CD14-positive monocyte (primary cell): ENCODE measurements at regions not wholly inside any gene's neighbourhood (a gene's known extent, or its start where the extent isn't known, plus 50 kb on each side); places are given as distances from the start of the nearest gene placed in this dataset.

Experiments
- DNase-seq, 3 donors: peaks; one replicate each; pipeline ENCODE4 v3.0.0-alpha.2; 2011 to 2022
- H2AFZ ChIP-seq: 2 replicates; pipeline ENCODE4 v1.6.0; 2012; ENCODE audit warnings: mild to moderate bottlenecking, low read depth, low read length, inconsistent platforms; ENCODE audit not compliant: insufficient read depth, poor library complexity, severe bottlenecking
- H3K27ac ChIP-seq, 2 donors: 1 replicate in 1 of 2; 2 replicates in 1 of 2; pipeline ENCODE4 v1.5.1; 2012 to 2013; ENCODE audit warnings: low read length in 2 of 2, control low read depth in 1 of 2, inconsistent platforms in 1 of 2, low read depth in 1 of 2, mild to moderate bottlenecking in 1 of 2
- H3K27me3 ChIP-seq, 2 donors: one replicate each; pipeline versions ENCODE4 v1.6.0 to v1.6.1; 2011 to 2013; ENCODE audit warnings: low read length in 2 of 2; ENCODE audit not compliant: control insufficient read depth in 2 of 2, insufficient read depth in 2 of 2
- H3K36me3 ChIP-seq, 2 donors: replicated peaks in 1 of 2; 1 replicate in 1 of 2; 2 replicates in 1 of 2; pipeline versions ENCODE4 v1.5.1 to v1.6.1; 2012 to 2013; ENCODE audit warnings: low read length in 2 of 2, control low read depth in 1 of 2, inconsistent platforms in 1 of 2, mild to moderate bottlenecking in 1 of 2; ENCODE audit not compliant: insufficient read depth in 2 of 2, control insufficient read depth in 1 of 2
- H3K4me1 ChIP-seq, 2 donors: 1 replicate in 1 of 2; 2 replicates in 1 of 2; pipeline versions ENCODE4 v1.5.1 to v1.6.1; 2012 to 2013; ENCODE audit warnings: low read length in 2 of 2, control low read depth in 1 of 2, inconsistent platforms in 1 of 2, mild to moderate bottlenecking in 1 of 2, moderate library complexity in 1 of 2; ENCODE audit not compliant: insufficient read depth in 2 of 2, control insufficient read depth in 1 of 2
- H3K4me2 ChIP-seq: replicated peaks from 2 replicates; pipeline ENCODE3; 2012; ENCODE audit warnings: low read length, moderate library complexity, mild to moderate bottlenecking; ENCODE audit not compliant: poor library complexity, severe bottlenecking; ENCODE audit errors: extremely low read depth
- H3K4me3 ChIP-seq, 3 experiments: fragments of 200-600 bp in 1 of 3; sonication (generic) in 1 of 3; replicated peaks in 1 of 3; 1 replicate in 2 of 3; 2 replicates in 1 of 3; pipeline ENCODE4 v1.5.1; 2011 to 2013; ENCODE audit warnings: low read length in 3 of 3, mild to moderate bottlenecking in 3 of 3, control low read depth in 2 of 3, low read depth in 2 of 3, inconsistent platforms in 1 of 3, moderate library complexity in 1 of 3
- H3K79me2 ChIP-seq: 2 replicates; pipeline ENCODE4 v1.6.0; 2012; ENCODE audit warnings: mild to moderate bottlenecking, control low read depth, inconsistent platforms, low read length, moderate library complexity; ENCODE audit not compliant: insufficient read depth
- H3K9ac ChIP-seq: 2 replicates; pipeline ENCODE4 v1.6.0; 2017; ENCODE audit warnings: low read length, mild to moderate bottlenecking; ENCODE audit not compliant: insufficient read depth, poor library complexity, severe bottlenecking
- H3K9me3 ChIP-seq, 2 donors: replicated peaks in 1 of 2; 1 replicate in 1 of 2; 2 replicates in 1 of 2; pipeline versions ENCODE4 v1.5.1 to v1.6.1; 2012 to 2013; ENCODE audit warnings: low read length in 2 of 2, control low read depth in 1 of 2; ENCODE audit not compliant: control insufficient read depth in 1 of 2, insufficient read depth in 1 of 2
- H4K20me1 ChIP-seq: 2 replicates; pipeline ENCODE4 v1.6.0; 2012; ENCODE audit warnings: mild to moderate bottlenecking, low read length, control low read depth, moderate library complexity; ENCODE audit not compliant: insufficient read depth
- H3K27ac Mint-ChIP-seq, 7 donors: one replicate each; pipeline ENCODE4 v1.8.0; 2020; ENCODE audit warnings: mild to moderate bottlenecking in 7 of 7, mixed read lengths in 7 of 7, moderate library complexity in 6 of 7, inconsistent platforms in 2 of 7
- H3K27me3 Mint-ChIP-seq, 3 donors: one replicate each; pipeline ENCODE4 v1.8.0; 2021 to 2022; ENCODE audit warnings: low read depth in 3 of 3, mild to moderate bottlenecking in 3 of 3, mixed read lengths in 3 of 3, moderate library complexity in 3 of 3, inconsistent platforms in 1 of 3
- H3K36me3 Mint-ChIP-seq, 2 donors: one replicate each; pipeline ENCODE4 v1.8.0; 2020; ENCODE audit warnings: mixed read lengths in 2 of 2, inconsistent platforms in 1 of 2, mild to moderate bottlenecking in 1 of 2
- H3K4me1 Mint-ChIP-seq: one replicate; pipeline ENCODE4 v1.8.0; 2020; ENCODE audit warnings: mild to moderate bottlenecking, mixed read lengths
- H3K4me3 Mint-ChIP-seq, 2 donors: one replicate each; pipeline ENCODE4 v1.8.0; 2020; ENCODE audit warnings: mild to moderate bottlenecking in 2 of 2, mixed read lengths in 2 of 2, moderate library complexity in 1 of 2
- H3K9me3 Mint-ChIP-seq, 7 donors: one replicate each; pipeline ENCODE4 v1.8.0; 2020 to 2022; ENCODE audit warnings: mixed read lengths in 7 of 7, mild to moderate bottlenecking in 6 of 7, moderate library complexity in 6 of 7, inconsistent platforms in 2 of 7
- CTCF ChIP-seq: fragments of 200-600 bp; IDR thresholded peaks from one replicate; pipeline ENCODE4 v1.8.0; 2022; ENCODE audit warnings: antibody characterized with exemption, mild to moderate bottlenecking
- WGBS: methylation state at CpG from one replicate; pipeline ENCODE4 v1.1.5; 2013; ENCODE audit warnings: missing lambda C conversion rate; ENCODE audit not compliant: insufficient coverage; 5-methylcytosine and 5-hydroxymethylcytosine counted together
- intact Hi-C, 2 donors: fragments of 100-400 bp; cut with micrococcal nuclease; formaldehyde crosslinking; loops; one replicate each; pipeline versions ENCODE4 v1.15.0 to v1.15.1; 2023

DNA sequence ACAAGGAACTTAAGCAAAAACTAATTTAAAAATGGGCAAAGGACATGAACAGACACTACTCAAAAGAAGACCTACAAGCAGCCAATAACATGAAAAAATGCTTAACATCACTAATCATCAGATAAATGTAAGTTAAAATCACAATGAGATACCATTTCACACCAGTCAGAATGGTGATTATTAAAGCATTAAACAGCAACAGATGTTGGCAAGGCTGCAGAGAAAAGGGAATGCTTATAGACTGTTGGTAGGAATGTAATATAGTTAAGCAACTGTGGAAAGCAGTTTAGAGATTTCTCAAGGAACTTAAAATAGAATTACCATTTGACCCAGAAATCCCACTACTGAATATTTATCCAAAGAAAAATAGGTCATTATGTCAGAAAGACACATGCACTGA, 482.2 kb downstream of the SQOR start:
- Mint-ChIP-seq H3K36me3 (no peaks in the 10 kb centered on the region), H3K4me3 (no peak overlapping the region), H3K27me3 (no peaks in the 10 kb centered on the region), H3K4me1 (no peaks in the 10 kb centered on the region), H3K27ac (no peak overlapping the region), H3K9me3 (peaks cover 0 to 22% (median 7%) of the 10 kb centered on the region in 7 donors)
- Histone ChIP-seq H3K4me1 (no peaks in the 10 kb centered on the region), H3K79me2 (no peaks in the 10 kb centered on the region), H4K20me1 (no peaks in the 10 kb centered on the region), H3K4me3 (no peak overlapping the region), H3K4me2 (no peak overlapping the region), H2AFZ (no peak overlapping the region), H3K27me3 (no peaks in the 10 kb centered on the region), H3K27ac (no peak overlapping the region), H3K9ac (no peak overlapping the region), H3K9me3 (peaks cover 3 to 9% of the 10 kb centered on the region in 2 donors), H3K36me3 (no peaks in the 10 kb centered on the region)
- intact Hi-C loops: no loop called here
- DNase-seq: no peak
- TF ChIP-seq CTCF: no peak

DNA sequence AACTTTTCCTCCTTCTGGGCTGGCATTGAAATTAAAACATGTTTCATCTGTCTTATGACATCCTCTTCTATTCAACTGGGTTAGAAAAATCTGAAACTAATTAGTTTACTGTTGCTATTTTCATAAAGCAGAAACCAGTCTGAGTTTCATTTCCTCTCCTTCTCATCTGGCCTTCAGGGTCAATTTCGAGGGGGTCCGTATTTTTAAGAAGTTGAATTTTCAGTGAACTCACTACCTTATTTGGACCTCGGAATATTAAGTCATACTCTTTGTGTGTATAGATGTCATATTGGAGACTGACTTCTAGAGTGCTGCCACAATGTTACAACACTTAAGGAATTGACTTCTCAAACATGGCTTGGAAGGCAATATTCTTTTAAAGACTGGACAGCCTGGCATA, 485.9 kb downstream of the SQOR start:
- intact Hi-C loops: no loop called here
- Mint-ChIP-seq H3K9me3 (peaks cover 5 to 20% (median 7%) of the 10 kb centered on the region in 7 donors), H3K4me1 (no peaks in the 10 kb centered on the region), H3K27ac (no peak overlapping the region), H3K36me3 (no peaks in the 10 kb centered on the region), H3K27me3 (no peaks in the 10 kb centered on the region), H3K4me3 (no peak overlapping the region)
- peaks cover 3% of the 10 kb centered on the region in 2 donors for H3K9me3 ChIP-seq
- no peaks in the 10 kb centered on the region for H3K4me1 ChIP-seq
- no peak for TF ChIP-seq CTCF
- DNase-seq: no peak
- H3K4me2 ChIP-seq: no peak overlapping the region
- no peak overlapping the region for H2AFZ ChIP-seq
- WGBS: no CpG with 5 or more reads among the region's 3 CpGs
- H3K4me3 ChIP-seq: no peak overlapping the region
- H4K20me1 ChIP-seq: no peaks in the 10 kb centered on the region
- H3K36me3 ChIP-seq: no peaks in the 10 kb centered on the region
- H3K27me3 ChIP-seq: no peaks in the 10 kb centered on the region
- no peak overlapping the region for H3K9ac ChIP-seq
- H3K79me2 ChIP-seq: no peaks in the 10 kb centered on the region
- no peak overlapping the region for H3K27ac ChIP-seq
